Activated CD4-positive, alpha-beta T cell treated with anti-CD3 and anti-CD28 coated beads, Interleukin-10, Interleukin-2, amounts not matched to agents 100 ng/mL and 50 ng/mL, durations not matched to agents 16 hours and 8 hours (primary cell): ENCODE measurements at regions not wholly inside any gene's neighbourhood (a gene's known extent, or its start where the extent isn't known, plus 50 kb on each side); places are given as distances from the start of the nearest gene placed in this dataset.

Source experiments
- DNase-seq: peaks from one replicate; pipeline ENCODE4 v3.0.0-alpha.2; 2020

GRCh38 chr4:124786634-124787033 lies 74.1 kb upstream of the ANKRD50 start:
- DNase-seq = no peak

- DNase-seq = no peak
Observed at GRCh38 chr4:124785645-124786044, 73.1 kb upstream of the ANKRD50 start.

GRCh38 chr4:124783847-124784246 lies 71.3 kb upstream of the ANKRD50 start:
- DNase-seq = no peak

GRCh38 chr4:124777007-124777406 lies 64.5 kb upstream of the ANKRD50 start:
- DNase-seq = no peak

GRCh38 chr4:124768596-124769365 lies 56.2 kb upstream of the ANKRD50 start:
- no peak for DNase-seq

- no peak for DNase-seq
Observed at GRCh38 chr4:124762956-124763355, 50.4 kb upstream of the ANKRD50 start.
